Stimulated activated memory B cell treated with anti-CD40 and anti-IgM and Interleukin-4, amounts not matched to agents 10 μg/mL and 1 μg/mL and 100 μg/mL, for 72 hours (primary cell): ENCODE measurements at regions not wholly inside any gene's neighbourhood (a gene's known extent, or its start where the extent isn't known, plus 50 kb on each side); places are given as distances from the start of the nearest gene placed in this dataset.
A peak's percentile ranks its signal among the peaks of the same experiment; 100 is the strongest.

Source experiments
- ATAC-seq: fragments of 150-1000 bp; cut with Tn5 transposase; 2 replicates; pipeline ENCODE4 v1.10.0; 2021
- H3K27ac Mint-ChIP-seq: one replicate; pipeline ENCODE4 v1.8.0; 2022; ENCODE audit warnings: mild to moderate bottlenecking, mixed read lengths
- H3K27me3 Mint-ChIP-seq: one replicate; pipeline ENCODE4 v1.8.0; 2022; ENCODE audit warnings: mixed read lengths
- H3K36me3 Mint-ChIP-seq: one replicate; pipeline ENCODE4 v1.8.0; 2022; ENCODE audit warnings: mixed read lengths
- H3K4me1 Mint-ChIP-seq: one replicate; pipeline ENCODE4 v1.8.0; 2022; ENCODE audit warnings: mixed read lengths
- H3K4me3 Mint-ChIP-seq: one replicate; pipeline ENCODE4 v1.8.0; 2022; ENCODE audit warnings: mild to moderate bottlenecking, moderate library complexity, mixed read lengths
- H3K9me3 Mint-ChIP-seq: one replicate; pipeline ENCODE4 v1.8.0; 2022; ENCODE audit warnings: mixed read lengths

DNA sequence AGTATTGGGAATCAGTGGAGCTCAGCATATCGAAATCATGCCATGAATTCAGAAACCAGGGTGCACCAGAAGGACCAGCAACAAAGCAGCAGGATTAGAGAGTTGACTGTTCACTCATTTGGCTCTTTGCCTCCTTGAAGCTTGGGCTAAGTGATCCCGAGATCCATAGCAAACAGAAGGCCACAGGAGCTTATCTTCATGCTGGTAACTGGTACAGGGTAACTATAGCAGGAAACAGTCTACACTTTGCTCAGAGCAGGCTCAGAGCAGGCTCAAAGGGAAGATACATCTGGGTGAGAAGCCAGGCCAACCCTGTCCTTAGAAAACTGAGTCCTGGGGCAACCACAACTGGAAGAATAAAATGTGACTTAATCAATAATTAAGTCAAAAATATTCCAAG is 111.1 kb downstream of the GRIN2B start:
- no peak overlapping the region for H3K27ac Mint-ChIP-seq
- no peaks in the 10 kb centered on the region for H3K36me3 Mint-ChIP-seq
- H3K9me3 Mint-ChIP-seq, result no peaks in the 10 kb centered on the region
- H3K4me3 Mint-ChIP-seq, result no peak overlapping the region
- ATAC-seq, result no peak
- H3K27me3 Mint-ChIP-seq, result peaks cover 28% of the 10 kb centered on the region
- no peaks in the 10 kb centered on the region for H3K4me1 Mint-ChIP-seq

DNA sequence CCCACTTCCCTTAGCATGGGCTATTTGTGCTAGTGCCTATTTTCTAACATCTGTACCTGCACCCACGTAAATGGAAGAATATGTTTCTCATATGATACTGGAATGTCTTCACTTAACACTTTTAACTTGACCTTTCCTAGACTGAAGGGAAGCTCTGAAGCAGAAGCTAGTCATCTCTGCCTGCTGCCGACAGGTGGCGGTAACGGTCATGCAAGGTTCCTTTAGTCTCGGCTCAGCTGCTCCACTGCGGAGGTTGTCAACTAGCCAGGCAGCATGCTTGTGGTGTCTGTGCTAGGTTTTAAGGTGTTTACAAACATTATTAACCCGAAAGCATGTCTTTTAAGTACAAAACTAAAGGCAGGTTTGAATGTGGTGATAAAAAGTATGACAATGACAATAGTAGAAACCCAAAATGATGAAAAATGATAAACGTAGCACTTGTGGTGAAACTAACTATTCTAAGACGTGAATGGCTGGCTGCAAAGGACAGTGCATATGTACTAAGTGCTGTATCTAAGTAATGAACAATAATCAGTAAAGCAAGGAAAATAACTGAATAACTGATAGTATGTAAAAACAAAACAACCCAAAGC is 117.2 kb downstream of the GRIN2B start:
- Mint-ChIP-seq H3K27ac (no peak overlapping the region), H3K4me1 (no peaks in the 10 kb centered on the region), H3K9me3 (no peaks in the 10 kb centered on the region), H3K36me3 (no peaks in the 10 kb centered on the region), H3K27me3 (peaks cover 50% of the 10 kb centered on the region), H3K4me3 (no peak overlapping the region)
- peak; percentile 77 for ATAC-seq

DNA sequence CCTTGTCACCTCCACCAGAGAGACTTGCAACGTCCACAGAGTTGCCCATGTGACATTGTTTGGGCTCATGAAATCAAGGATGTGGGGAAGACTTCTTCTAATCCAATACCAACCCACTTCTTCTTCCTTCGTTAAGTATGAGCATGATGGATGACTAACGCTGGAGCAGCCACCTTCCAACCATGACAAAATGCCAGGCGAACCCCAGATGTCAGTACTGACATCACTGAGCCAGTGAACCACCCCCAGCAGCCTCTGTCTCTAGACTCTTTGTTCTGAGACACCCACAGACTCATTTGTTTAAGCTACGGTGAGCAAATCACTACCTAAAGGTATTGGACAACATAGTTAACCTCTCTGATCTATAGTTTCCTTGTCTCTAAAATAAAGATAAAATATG is 123.7 kb downstream of the GRIN2B start:
- ATAC-seq, result no peak
- Mint-ChIP-seq H3K4me1 (no peaks in the 10 kb centered on the region), H3K36me3 (no peaks in the 10 kb centered on the region), H3K27ac (no peak overlapping the region), H3K4me3 (no peak overlapping the region), H3K27me3 (peaks cover 16% of the 10 kb centered on the region), H3K9me3 (no peaks in the 10 kb centered on the region)

DNA sequence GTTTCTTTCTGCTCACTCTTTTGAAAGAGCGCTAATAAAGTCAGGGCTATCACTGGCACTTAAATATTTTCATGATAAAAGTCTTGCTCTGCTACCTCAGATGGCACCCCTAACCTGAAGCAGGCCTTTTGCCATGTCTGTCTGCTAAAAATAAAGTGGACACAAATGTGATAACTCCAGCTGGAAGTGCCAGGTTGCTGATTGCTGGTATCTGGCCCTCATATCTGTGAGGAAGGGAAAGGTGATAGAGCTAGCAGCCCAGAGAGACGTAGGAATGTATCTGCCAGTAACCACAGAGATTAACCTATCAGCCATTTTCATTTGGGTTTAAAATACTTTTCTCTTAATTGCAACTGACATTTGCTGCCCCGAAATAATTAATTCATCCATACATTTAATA is 127.9 kb downstream of the GRIN2B start:
- peaks cover 8% of the 10 kb centered on the region for H3K27me3 Mint-ChIP-seq
- no peaks in the 10 kb centered on the region for H3K9me3 Mint-ChIP-seq
- H3K4me3 Mint-ChIP-seq, result no peak overlapping the region
- no peaks in the 10 kb centered on the region for H3K4me1 Mint-ChIP-seq
- no peak overlapping the region for H3K27ac Mint-ChIP-seq
- no peaks in the 10 kb centered on the region for H3K36me3 Mint-ChIP-seq
- ATAC-seq, result no peak

DNA sequence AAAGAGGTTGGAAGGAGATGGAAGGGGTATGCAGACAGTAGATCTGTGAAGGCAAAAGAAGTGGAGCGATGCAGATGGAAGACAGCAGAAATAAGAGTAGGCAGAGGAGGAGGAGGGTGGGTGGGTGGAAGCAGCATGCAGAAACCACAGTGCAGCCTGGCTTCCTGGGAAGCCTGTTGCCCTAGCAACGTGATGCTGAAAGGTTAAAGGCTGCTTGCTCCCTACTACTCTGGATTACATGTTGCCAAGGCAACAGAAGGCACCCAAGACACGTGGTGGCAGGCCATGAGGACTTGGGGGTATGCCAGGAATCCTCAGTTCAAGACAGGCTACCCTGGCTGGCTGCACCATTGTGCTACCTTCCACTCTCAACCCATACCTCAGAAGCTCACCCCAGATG is 129.6 kb downstream of the GRIN2B start:
- Mint-ChIP-seq H3K27ac (no peak overlapping the region), H3K36me3 (no peaks in the 10 kb centered on the region)

DNA sequence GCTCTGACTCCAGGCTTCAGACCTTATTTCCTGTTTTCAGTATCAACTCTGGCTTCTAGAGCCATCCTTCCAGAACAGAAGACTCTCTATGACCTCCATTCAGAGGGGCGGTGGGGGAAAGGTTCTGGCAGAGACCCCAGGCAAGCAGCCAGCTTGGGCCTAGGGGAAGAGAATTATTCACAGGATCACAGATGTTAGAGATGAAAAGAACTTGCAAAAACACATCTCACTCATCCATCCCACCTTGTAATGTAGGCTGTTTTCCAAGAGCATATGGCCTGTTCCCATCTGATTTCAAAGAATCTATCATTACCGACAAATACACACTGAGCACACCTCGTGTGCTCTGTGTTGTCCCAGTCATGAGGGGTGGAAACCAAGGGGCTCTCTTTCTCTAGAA is 131.9 kb downstream of the GRIN2B start:
- H3K27me3 Mint-ChIP-seq, result peaks cover 27% of the 10 kb centered on the region
- H3K36me3 Mint-ChIP-seq, result no peaks in the 10 kb centered on the region
- no peak for ATAC-seq
- no peak overlapping the region for H3K27ac Mint-ChIP-seq
- H3K9me3 Mint-ChIP-seq, result no peaks in the 10 kb centered on the region
- H3K4me3 Mint-ChIP-seq, result no peak overlapping the region
- H3K4me1 Mint-ChIP-seq, result no peaks in the 10 kb centered on the region

More for the DNA sequence above, 129.6 kb downstream of the GRIN2B start:
- Mint-ChIP-seq H3K27me3 (peaks cover 19% of the 10 kb centered on the region), H3K9me3 (no peaks in the 10 kb centered on the region), H3K4me1 (no peaks in the 10 kb centered on the region), H3K4me3 (no peak overlapping the region)
- no peak for ATAC-seq

DNA sequence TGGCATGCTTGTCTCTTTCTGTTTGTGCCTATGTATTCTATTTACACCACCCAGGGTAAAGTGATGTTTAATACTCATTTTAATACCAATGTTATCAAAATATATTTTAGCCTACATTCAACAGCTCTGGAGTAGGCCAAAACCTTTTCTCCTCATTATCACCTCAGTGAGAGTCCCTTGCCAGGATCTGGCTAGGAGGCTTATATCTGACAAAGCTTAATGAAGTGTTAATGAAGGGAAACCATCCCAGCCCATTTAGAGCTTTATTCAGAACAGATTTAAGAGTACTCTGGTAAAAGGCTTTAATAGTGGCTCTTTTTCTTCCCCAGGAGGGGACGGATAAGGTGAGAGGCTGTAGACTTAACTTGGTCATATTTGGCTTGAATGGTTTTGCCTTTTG is 137.6 kb downstream of the GRIN2B start:
- no peak for ATAC-seq
- Mint-ChIP-seq H3K36me3 (no peaks in the 10 kb centered on the region), H3K27me3 (peaks cover 19% of the 10 kb centered on the region), H3K4me1 (no peaks in the 10 kb centered on the region), H3K4me3 (no peak overlapping the region), H3K9me3 (no peaks in the 10 kb centered on the region), H3K27ac (no peak overlapping the region)

DNA sequence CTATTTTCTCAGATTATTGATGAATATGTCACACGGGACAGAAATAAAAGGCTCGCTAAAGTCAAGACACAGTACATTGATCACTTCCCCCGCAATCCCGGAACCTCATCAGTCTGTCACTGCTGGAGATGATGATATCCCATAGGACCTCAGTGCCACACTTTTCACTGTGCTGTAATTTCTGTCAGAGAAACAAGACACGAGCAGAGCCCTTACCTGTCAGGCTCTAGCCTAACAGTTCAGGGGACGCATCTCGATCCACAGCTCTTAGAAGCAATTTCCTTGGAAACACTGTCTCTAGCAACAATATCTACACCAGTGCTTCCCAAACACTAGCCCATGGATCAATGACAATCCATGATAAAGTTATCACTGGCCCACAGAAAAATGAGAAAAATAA is 140.0 kb downstream of the GRIN2B start:
- H3K27me3 Mint-ChIP-seq, result peaks cover 7% of the 10 kb centered on the region
- ATAC-seq, result no peak
- no peak overlapping the region for H3K4me3 Mint-ChIP-seq
- no peaks in the 10 kb centered on the region for H3K36me3 Mint-ChIP-seq
- no peak overlapping the region for H3K27ac Mint-ChIP-seq
- H3K9me3 Mint-ChIP-seq, result no peaks in the 10 kb centered on the region
- H3K4me1 Mint-ChIP-seq, result no peaks in the 10 kb centered on the region

DNA sequence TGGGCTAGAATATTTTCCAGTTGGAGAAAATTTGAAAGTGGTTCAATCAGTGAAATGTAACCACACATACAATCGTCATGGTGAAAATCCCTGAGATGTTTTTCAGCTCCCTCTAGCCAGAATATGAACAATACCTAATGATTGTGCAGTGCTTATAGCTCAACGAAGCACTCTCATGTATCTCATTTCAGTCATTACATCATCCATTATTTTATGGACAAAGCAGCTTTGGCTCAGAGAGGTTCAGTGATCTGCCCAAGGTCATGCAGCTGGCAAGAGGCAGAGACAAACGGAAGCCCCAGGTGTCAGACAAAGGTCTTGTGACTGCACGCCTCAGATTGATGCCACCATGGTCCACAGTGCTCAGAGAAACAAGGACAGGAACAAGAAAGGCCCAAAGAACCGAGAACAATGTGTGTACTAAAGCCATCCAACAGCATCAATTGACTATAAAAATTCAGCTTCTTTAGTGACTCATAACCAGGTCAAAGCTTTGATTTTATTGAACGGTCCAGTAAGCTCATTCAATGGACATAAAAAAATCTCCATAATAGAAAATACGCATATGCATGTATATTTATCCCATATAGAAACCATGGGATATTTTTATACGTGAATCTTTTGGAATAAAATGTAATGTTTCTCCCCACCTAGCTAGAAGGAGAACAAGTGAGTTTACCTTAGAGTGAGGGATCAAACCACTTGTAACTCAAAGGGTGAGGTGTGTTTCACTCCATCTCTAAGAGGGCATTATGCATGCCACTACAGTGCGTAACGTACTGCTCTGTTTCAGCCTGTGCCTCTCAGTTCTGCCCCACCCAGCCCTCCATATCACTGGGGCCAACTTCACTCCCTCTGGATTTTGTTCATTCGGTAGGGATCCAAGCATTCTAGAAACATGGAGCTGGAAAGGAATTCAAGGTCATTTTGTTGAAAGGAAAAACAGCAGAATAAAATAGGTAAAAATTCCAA is 141.8 kb downstream of the GRIN2B start:
- peaks cover 11% of the 10 kb centered on the region for H3K27me3 Mint-ChIP-seq
- H3K36me3 Mint-ChIP-seq, result no peaks in the 10 kb centered on the region
- H3K4me3 Mint-ChIP-seq, result no peak overlapping the region
- H3K27ac Mint-ChIP-seq, result no peak overlapping the region
- ATAC-seq, result no peak
- H3K9me3 Mint-ChIP-seq, result no peaks in the 10 kb centered on the region
- H3K4me1 Mint-ChIP-seq, result no peaks in the 10 kb centered on the region

DNA sequence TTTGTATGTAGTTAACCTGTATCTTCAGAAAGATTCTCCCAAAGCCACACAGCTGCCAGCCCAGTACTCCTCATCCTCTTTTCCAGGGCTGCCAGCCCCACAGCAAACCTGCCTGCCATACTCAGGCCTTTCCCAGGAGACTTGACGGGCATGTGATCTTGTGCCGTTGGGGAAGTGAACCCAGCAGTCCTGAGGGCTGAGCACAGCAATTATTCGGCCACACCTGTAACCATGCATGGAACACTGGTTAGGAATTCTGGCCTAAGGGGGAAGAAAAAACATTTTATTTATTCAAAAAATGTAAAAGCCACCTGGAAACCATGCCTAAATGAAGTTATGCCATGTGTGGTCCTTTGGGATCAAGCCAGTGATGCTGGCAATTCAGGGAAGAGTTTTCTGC is 145.3 kb downstream of the GRIN2B start:
- no peaks in the 10 kb centered on the region for H3K4me1 Mint-ChIP-seq
- no peak overlapping the region for H3K4me3 Mint-ChIP-seq
- no peak overlapping the region for H3K27ac Mint-ChIP-seq
- ATAC-seq, result no peak
- no peaks in the 10 kb centered on the region for H3K36me3 Mint-ChIP-seq
- H3K27me3 Mint-ChIP-seq, result peaks cover 11% of the 10 kb centered on the region
- no peaks in the 10 kb centered on the region for H3K9me3 Mint-ChIP-seq

DNA sequence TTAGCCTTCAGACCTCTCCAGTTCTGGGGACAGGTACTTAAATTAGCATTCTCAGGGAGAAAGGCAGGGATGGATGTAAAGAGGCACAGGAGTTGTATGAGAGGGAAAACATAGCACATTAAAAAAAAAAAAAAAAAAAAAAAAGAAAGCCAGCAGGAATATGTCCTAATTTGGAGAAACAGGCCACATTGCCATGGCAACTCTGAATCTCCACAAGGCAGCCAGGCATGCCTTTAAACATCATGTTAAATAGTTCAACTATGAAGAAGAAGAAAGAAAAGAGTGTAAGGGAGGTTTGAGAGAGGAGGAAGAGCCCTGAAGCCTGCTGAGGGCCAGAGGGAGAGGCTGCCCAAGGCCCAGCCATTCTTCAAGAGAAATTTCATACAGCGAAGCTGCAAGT is 145.8 kb downstream of the GRIN2B start:
- Mint-ChIP-seq H3K9me3 (no peaks in the 10 kb centered on the region), H3K27ac (no peak overlapping the region), H3K4me3 (no peak overlapping the region), H3K36me3 (no peaks in the 10 kb centered on the region), H3K4me1 (no peaks in the 10 kb centered on the region), H3K27me3 (peaks cover 11% of the 10 kb centered on the region)
- ATAC-seq, result no peak

DNA sequence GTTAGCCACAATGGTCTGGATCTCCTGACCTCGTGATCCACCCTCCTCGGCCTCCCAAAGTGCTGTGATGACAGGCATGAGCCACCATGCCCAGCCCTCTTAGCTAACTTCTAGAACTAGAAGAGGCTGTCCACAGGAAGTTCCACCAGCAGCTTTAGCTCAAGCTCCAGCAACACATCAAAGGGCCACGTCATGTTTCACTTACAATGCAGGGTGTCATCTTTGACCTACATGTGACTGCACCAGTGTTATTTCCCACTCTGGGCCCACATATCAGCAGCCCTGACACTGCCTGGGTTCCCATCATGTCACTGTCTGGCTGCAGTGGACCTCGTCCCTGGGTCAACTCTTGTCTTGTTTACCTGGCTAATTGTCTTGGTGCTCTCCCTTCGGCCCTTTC is 147.2 kb downstream of the GRIN2B start:
- Mint-ChIP-seq H3K4me3 (no peak overlapping the region), H3K27me3 (peaks cover 11% of the 10 kb centered on the region), H3K27ac (no peak overlapping the region), H3K36me3 (no peaks in the 10 kb centered on the region), H3K9me3 (no peaks in the 10 kb centered on the region), H3K4me1 (no peaks in the 10 kb centered on the region)
- ATAC-seq, result no peak

DNA sequence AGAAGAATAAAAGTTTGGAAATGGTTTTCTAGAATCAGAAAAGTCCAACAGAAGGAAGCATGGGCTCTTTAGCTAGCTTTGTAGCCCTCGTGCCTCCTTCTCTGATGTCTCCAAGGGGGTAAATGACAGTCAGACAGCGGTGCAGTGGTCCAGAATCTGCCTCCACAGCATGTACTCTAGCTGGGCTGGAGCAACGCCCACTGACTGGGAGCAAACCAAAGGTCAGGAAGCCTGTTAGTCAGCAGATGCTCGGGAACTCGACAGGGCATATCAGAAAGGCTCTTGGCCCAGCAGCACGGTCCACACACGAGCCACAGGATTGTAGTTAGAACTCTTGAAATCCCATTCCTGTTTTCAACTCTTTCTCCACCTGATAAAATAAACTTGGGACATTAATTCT is 164.3 kb downstream of the GRIN2B start:
- H3K27ac Mint-ChIP-seq, result no peak overlapping the region
- no peaks in the 10 kb centered on the region for H3K4me1 Mint-ChIP-seq
- no peaks in the 10 kb centered on the region for H3K9me3 Mint-ChIP-seq
- no peak for ATAC-seq
- no peak overlapping the region for H3K4me3 Mint-ChIP-seq
- H3K27me3 Mint-ChIP-seq, result peaks cover 21% of the 10 kb centered on the region
- H3K36me3 Mint-ChIP-seq, result no peaks in the 10 kb centered on the region

DNA sequence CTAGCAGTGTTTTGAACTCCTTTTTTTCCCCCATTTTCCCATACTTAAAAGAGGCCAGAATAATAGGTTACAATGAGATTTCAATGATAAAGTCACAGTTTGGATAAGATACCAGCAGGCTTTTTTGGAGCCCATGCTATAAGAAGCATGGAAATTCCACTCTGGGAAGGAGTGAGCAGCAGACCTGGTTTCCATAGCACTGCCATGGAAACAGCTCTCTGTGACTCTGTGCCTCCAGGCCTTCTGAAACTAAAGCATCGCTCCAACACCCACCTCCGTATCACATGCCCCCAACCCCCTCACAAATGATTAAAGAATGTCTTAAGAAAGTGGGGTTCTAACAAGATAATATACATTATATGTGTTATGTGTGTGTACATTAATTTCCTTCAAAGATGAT is 165.0 kb downstream of the GRIN2B start:
- Mint-ChIP-seq H3K27ac (no peak overlapping the region), H3K4me3 (no peak overlapping the region), H3K36me3 (no peaks in the 10 kb centered on the region), H3K27me3 (peaks cover 24% of the 10 kb centered on the region), H3K4me1 (no peaks in the 10 kb centered on the region), H3K9me3 (no peaks in the 10 kb centered on the region)
- no peak for ATAC-seq

DNA sequence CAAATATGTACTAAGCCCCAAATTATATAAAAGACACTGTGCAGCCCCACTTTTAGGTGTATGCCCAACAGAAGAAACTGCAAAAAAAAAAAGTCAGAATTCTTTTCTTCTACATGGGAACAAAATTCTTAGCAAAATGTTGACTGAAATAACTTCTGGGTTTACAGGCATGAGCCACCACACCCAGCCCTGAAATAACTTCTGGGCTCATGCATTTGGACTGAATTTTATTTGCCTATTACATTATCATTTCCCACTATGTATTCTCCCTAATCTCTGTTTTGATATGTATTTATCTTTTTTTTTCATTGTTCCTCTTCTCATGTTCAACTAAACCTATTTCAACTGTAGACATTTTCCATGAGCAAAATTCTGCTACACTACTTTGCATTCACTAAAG is 169.2 kb downstream of the GRIN2B start:
- Mint-ChIP-seq H3K4me1 (no peaks in the 10 kb centered on the region), H3K4me3 (no peak overlapping the region), H3K27ac (no peak overlapping the region), H3K36me3 (no peaks in the 10 kb centered on the region), H3K9me3 (no peaks in the 10 kb centered on the region), H3K27me3 (peaks cover 49% of the 10 kb centered on the region)
- no peak for ATAC-seq

DNA sequence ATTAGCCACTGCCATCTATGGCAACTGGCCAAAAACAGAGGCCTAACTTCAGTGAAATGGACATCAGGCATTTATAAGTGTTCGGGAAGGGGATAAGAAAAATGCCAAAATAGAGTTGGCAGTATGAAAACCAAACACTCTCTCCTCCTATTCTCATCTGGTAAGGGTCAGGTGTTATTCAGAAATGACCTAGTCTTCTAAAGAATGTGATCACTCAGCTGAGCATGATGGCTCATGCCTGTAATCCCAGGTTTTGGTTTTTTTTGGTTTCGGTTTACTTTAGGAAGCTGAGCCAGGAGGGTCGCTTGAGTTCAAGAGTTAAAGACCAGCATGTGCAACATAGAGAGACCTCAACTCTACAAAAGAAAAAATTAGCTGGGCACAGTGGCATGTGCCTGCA is 170.3 kb downstream of the GRIN2B start:
- Mint-ChIP-seq H3K4me1 (no peaks in the 10 kb centered on the region), H3K27ac (no peak overlapping the region), H3K27me3 (peaks cover 56% of the 10 kb centered on the region), H3K9me3 (peaks cover 2% of the 10 kb centered on the region), H3K4me3 (no peak overlapping the region), H3K36me3 (no peaks in the 10 kb centered on the region)
- ATAC-seq, result no peak
